Neural crest cell (in vitro differentiated cells): ENCODE measurements at regions not wholly inside any gene's neighbourhood (a gene's known extent, or its start where the extent isn't known, plus 50 kb on each side); places are given as distances from the start of the nearest gene placed in this dataset.

Experiments used
- DNase-seq: peaks from one replicate; pipeline ENCODE4 v3.0.0; 2021; ENCODE audit warnings: low read depth, mixed read lengths, low spot score
- H3K27ac Mint-ChIP-seq: one replicate; pipeline ENCODE4 v1.8.0; 2021; ENCODE audit warnings: mild to moderate bottlenecking, mixed read lengths; ENCODE audit not compliant: unreplicated experiment
- H3K27me3 Mint-ChIP-seq: 2 replicates; pipeline ENCODE4 v1.8.0; 2021; ENCODE audit warnings: low read depth, mild to moderate bottlenecking, mixed read lengths
- H3K36me3 Mint-ChIP-seq: 2 replicates; pipeline ENCODE4 v1.8.0; 2021; ENCODE audit warnings: low read depth, mild to moderate bottlenecking, mixed read lengths
- H3K4me1 Mint-ChIP-seq: 2 replicates; pipeline ENCODE4 v1.8.0; 2021; ENCODE audit warnings: mixed read lengths
- H3K4me3 Mint-ChIP-seq: one replicate; pipeline ENCODE4 v1.8.0; 2021; ENCODE audit warnings: mild to moderate bottlenecking, mixed read lengths
- H3K9me3 Mint-ChIP-seq: 2 replicates; pipeline ENCODE4 v1.8.0; 2021; ENCODE audit warnings: mixed read lengths
- CTCF ChIP-seq: fragments of 200-600 bp; sonication (generic); conservative IDR thresholded peaks from 2 replicates; pipeline ENCODE4 v1.5.0; 2021; ENCODE audit warnings: antibody characterized with exemption, mild to moderate bottlenecking

- no peak overlapping the region for H3K4me3 Mint-ChIP-seq
- no peaks in the 10 kb centered on the region for H3K4me1 Mint-ChIP-seq
- H3K9me3 Mint-ChIP-seq, result no peaks in the 10 kb centered on the region
- no peaks in the 10 kb centered on the region for H3K27me3 Mint-ChIP-seq
- TF ChIP-seq CTCF, result no peak
- no peak overlapping the region for H3K27ac Mint-ChIP-seq
- no peak for DNase-seq
- H3K36me3 Mint-ChIP-seq, result no peaks in the 10 kb centered on the region
These were observed 92.3 kb downstream of the GYPC start for GRCh38 chr2:126748188-126748760.

GRCh38 chr2:126748929-126749518, 93.1 kb downstream of the GYPC start:
- no peaks in the 10 kb centered on the region for H3K27me3 Mint-ChIP-seq
- H3K27ac Mint-ChIP-seq, result no peak overlapping the region
- no peak for DNase-seq
- H3K36me3 Mint-ChIP-seq, result no peaks in the 10 kb centered on the region
- H3K4me1 Mint-ChIP-seq, result no peaks in the 10 kb centered on the region
- no peaks in the 10 kb centered on the region for H3K9me3 Mint-ChIP-seq
- TF ChIP-seq CTCF, result no peak
- H3K4me3 Mint-ChIP-seq, result no peak overlapping the region

- no peaks in the 10 kb centered on the region for H3K27me3 Mint-ChIP-seq
- H3K4me1 Mint-ChIP-seq, result no peaks in the 10 kb centered on the region
- no peaks in the 10 kb centered on the region for H3K9me3 Mint-ChIP-seq
- no peak for DNase-seq
- H3K27ac Mint-ChIP-seq, result no peak overlapping the region
- no peak for TF ChIP-seq CTCF
- no peak overlapping the region for H3K4me3 Mint-ChIP-seq
- no peaks in the 10 kb centered on the region for H3K36me3 Mint-ChIP-seq
These were observed 93.6 kb downstream of the GYPC start for GRCh38 chr2:126749537-126749936.

GRCh38 chr2:126750506-126750905, 94.5 kb downstream of the GYPC start:
- no peak overlapping the region for H3K4me3 Mint-ChIP-seq

GRCh38 chr2:126751477-126751876, 95.5 kb downstream of the GYPC start:
- Mint-ChIP-seq H3K4me1 (no peaks in the 10 kb centered on the region), H3K4me3 (no peak overlapping the region), H3K27ac (no peak overlapping the region), H3K9me3 (no peaks in the 10 kb centered on the region), H3K27me3 (no peaks in the 10 kb centered on the region), H3K36me3 (no peaks in the 10 kb centered on the region)
- TF ChIP-seq CTCF, result no peak
- no peak for DNase-seq

More at GRCh38 chr2:126750506-126750905, 94.5 kb downstream of the GYPC start:
- TF ChIP-seq CTCF, result no peak
- Mint-ChIP-seq H3K4me1 (no peaks in the 10 kb centered on the region), H3K9me3 (no peaks in the 10 kb centered on the region), H3K27ac (no peak overlapping the region), H3K36me3 (no peaks in the 10 kb centered on the region), H3K27me3 (no peaks in the 10 kb centered on the region)
- DNase-seq, result no peak
